Progenitor cell of endocrine pancreas (in vitro differentiated cells): ENCODE measurements at regions not wholly inside any gene's neighbourhood (a gene's known extent, or its start where the extent isn't known, plus 50 kb on each side); places are given as distances from the start of the nearest gene placed in this dataset.
A peak's percentile ranks its signal among the peaks of the same experiment; 100 is the strongest.

Experiments
- DNase-seq: peaks from one replicate; pipeline ENCODE4 v3.0.0; 2021; ENCODE audit warnings: low spot score; ENCODE audit not compliant: unreplicated experiment
- H3K27ac Mint-ChIP-seq: 2 replicates; pipeline ENCODE4 v1.8.0; 2021; ENCODE audit warnings: mild to moderate bottlenecking, moderate library complexity, mixed read lengths
- H3K27me3 Mint-ChIP-seq: 2 replicates; pipeline ENCODE4 v1.8.0; 2021; ENCODE audit warnings: mixed read lengths
- H3K36me3 Mint-ChIP-seq: 2 replicates; pipeline ENCODE4 v1.8.0; 2022; ENCODE audit warnings: mixed read lengths; ENCODE audit not compliant: insufficient read depth
- H3K4me1 Mint-ChIP-seq: 2 replicates; pipeline ENCODE4 v1.8.0; 2021; ENCODE audit warnings: low read depth, mixed read lengths
- H3K4me3 Mint-ChIP-seq: 2 replicates; pipeline ENCODE4 v1.8.0; 2021; ENCODE audit warnings: low read depth, mild to moderate bottlenecking, moderate library complexity, mixed read lengths
- H3K9me3 Mint-ChIP-seq: 2 replicates; pipeline ENCODE4 v1.8.0; 2021; ENCODE audit warnings: low read depth, mixed read lengths
- CTCF ChIP-seq: fragments of 200-600 bp; sonication (generic); IDR thresholded peaks from one replicate; pipeline ENCODE4 v1.5.0; 2021; ENCODE audit warnings: antibody characterized with exemption, mild to moderate bottlenecking; ENCODE audit not compliant: unreplicated experiment

- no peaks in the 10 kb centered on the region for H3K4me1 Mint-ChIP-seq
- no peak overlapping the region for H3K4me3 Mint-ChIP-seq
- no peak overlapping the region for H3K27ac Mint-ChIP-seq
- TF ChIP-seq CTCF, result peak; percentile 64
- H3K27me3 Mint-ChIP-seq, result no peaks in the 10 kb centered on the region
- H3K9me3 Mint-ChIP-seq, result peaks cover 17% of the 10 kb centered on the region
- no peaks in the 10 kb centered on the region for H3K36me3 Mint-ChIP-seq
- DNase-seq, result no peak
Measured at GRCh38 chr11:88231894-88232482, 56.7 kb upstream of the RAB38 start.

- Mint-ChIP-seq H3K27me3 (no peaks in the 10 kb centered on the region), H3K4me3 (no peak overlapping the region), H3K27ac (no peak overlapping the region), H3K36me3 (peaks cover 1% of the 10 kb centered on the region), H3K9me3 (peaks cover 33% of the 10 kb centered on the region), H3K4me1 (no peaks in the 10 kb centered on the region)
- DNase-seq, result no peak
- no peak for TF ChIP-seq CTCF
Measured at GRCh38 chr11:88229303-88229702, 54.1 kb upstream of the RAB38 start.
